HCT116 (cell line): ENCODE measurements at regions not wholly inside any gene's neighbourhood (a gene's known extent, or its start where the extent isn't known, plus 50 kb on each side); places are given as distances from the start of the nearest gene placed in this dataset.

Experiments used
- ATAC-seq: fragments of 200-7000 bp; cut with Tn5 transposase; 2 replicates; pipeline ENCODE4 v1.9.1; 2020; ENCODE audit warnings: mild to moderate bottlenecking, moderate library complexity
- BruUV-seq: library from RNA; stranded (reverse); fragments of 400-500 nt; replicated peaks from 2 replicates; lab custom pipeline; 2021; lab: Mats Ljungman, UMichigan
- CTCF ChIA-PET: fragments of 300-600 bp; sonication (Branson Sonifier 250); formaldehyde crosslinking; loops from one replicate; lab custom pipeline; 2021; ENCODE audit warnings: antibody characterized with exemption; lab: Charles Lee
- POLR2A ChIA-PET: fragments of 300-600, 350-600 bp; sonication (Branson Sonifier 250); formaldehyde crosslinking; loops from one replicate; lab custom pipeline; 2021; ENCODE audit warnings: antibody characterized with exemption; lab: Charles Lee
- RAD21 ChIA-PET, 2 experiments: fragments of 300-600 bp; sonication (Branson Sonifier 250); formaldehyde crosslinking; loops; one replicate each; lab custom pipeline; 2023; ENCODE audit warnings: low total read pairs in 2 of 2; ENCODE audit not compliant: uncharacterized antibody in 2 of 2, unreplicated experiment in 2 of 2, low non-redundant PET in 1 of 2; lab: Charles Lee
- DNase-seq: peaks from one replicate; pipeline ENCODE4 v3.0.0-alpha.2; 2010; ENCODE audit warnings: low read depth, low spot score
- H2AFZ ChIP-seq: fragments of 200-600 bp; shearing (Covaris generic), sonication (generic); 2 replicates; pipeline ENCODE4 v1.6.1; 2017; ENCODE audit warnings: low read depth, mixed run types, mixed read lengths, antibody characterized with exemption, low read length; ENCODE audit not compliant: poor library complexity, severe bottlenecking
- H3K27ac ChIP-seq: 2 replicates; pipeline ENCODE4 v1.5.1; 2012; ENCODE audit warnings: low read depth, low read length
- H3K27me3 ChIP-seq: fragments of 200-600 bp; sonication (generic); 2 replicates; pipeline ENCODE4 v1.6.1; 2016; ENCODE audit warnings: mixed run types, low read length, mixed read lengths; ENCODE audit not compliant: insufficient read depth
- H3K36me3 ChIP-seq, 2 experiments: fragments of 200-500 bp in 1 of 2; fragments of 200-600 bp in 1 of 2; sonication (Bioruptor generic) in 1 of 2; sonication (generic) in 1 of 2; 2 replicates each; pipeline versions ENCODE4 v1.5.1 to v1.6.1; 2014 to 2016; ENCODE audit warnings: low read length in 2 of 2, inconsistent platforms in 1 of 2, mixed read lengths in 1 of 2, mixed run types in 1 of 2; ENCODE audit not compliant: insufficient read depth in 2 of 2, control insufficient read depth in 1 of 2
- H3K4me1 ChIP-seq, 2 experiments: fragments of 200-600 bp in 1 of 2; sonication (generic) in 1 of 2; 2 replicates each; pipeline versions ENCODE4 v1.5.1 to v1.6.1; 2012 to 2017; ENCODE audit warnings: low read length in 2 of 2, inconsistent platforms in 1 of 2, mild to moderate bottlenecking in 1 of 2, mixed read lengths in 1 of 2, mixed run types in 1 of 2, moderate library complexity in 1 of 2; ENCODE audit not compliant: insufficient read depth in 2 of 2, control insufficient read depth in 1 of 2
- H3K4me2 ChIP-seq: fragments of 200-600 bp; sonication (generic); 2 replicates; pipeline ENCODE4 v1.6.1; 2017; ENCODE audit warnings: mixed run types, low read length, mixed read lengths
- H3K4me3 ChIP-seq, 2 experiments: fragments of 200-600 bp in 1 of 2; sonication (generic) in 1 of 2; replicated peaks in 1 of 2; 2 replicates each; pipeline ENCODE4 v1.5.1; 2011 to 2016; ENCODE audit warnings: low read length in 2 of 2, control low read depth in 1 of 2, low read depth in 1 of 2, mild to moderate bottlenecking in 1 of 2, mixed read lengths in 1 of 2, mixed run types in 1 of 2
- H3K79me2 ChIP-seq: fragments of 200-600 bp; sonication (generic); 2 replicates; pipeline ENCODE4 v1.6.1; 2017; ENCODE audit warnings: mild to moderate bottlenecking, mixed run types, low read length, moderate library complexity, mixed read lengths; ENCODE audit not compliant: insufficient read depth
- H3K9ac ChIP-seq: fragments of 200-600 bp; sonication (generic); 2 replicates; pipeline ENCODE4 v1.6.1; 2016; ENCODE audit warnings: low read length, mixed read lengths
- H3K9me2 ChIP-seq: fragments of 200-600 bp; sonication (generic), shearing (Covaris generic); 2 replicates; pipeline ENCODE4 v1.6.1; 2017; ENCODE audit warnings: mixed run types, mild to moderate bottlenecking, moderate library complexity; ENCODE audit not compliant: insufficient read depth
- H3K9me3 ChIP-seq, 2 experiments: fragments of 200-500 bp in 1 of 2; fragments of 200-600 bp in 1 of 2; sonication (Bioruptor generic) in 1 of 2; sonication (generic) in 1 of 2; 2 replicates each; pipeline ENCODE4 v1.6.1; 2014 to 2017; ENCODE audit warnings: low read length in 2 of 2, mixed read lengths in 2 of 2, inconsistent platforms in 1 of 2, low read depth in 1 of 2, mild to moderate bottlenecking in 1 of 2, mixed run types in 1 of 2, moderate library complexity in 1 of 2; ENCODE audit not compliant: control insufficient read depth in 1 of 2, insufficient read depth in 1 of 2
- H4K20me1 ChIP-seq: fragments of 200-600 bp; sonication (generic), shearing (Covaris generic); 2 replicates; pipeline ENCODE4 v1.6.1; 2017; ENCODE audit warnings: mixed run types, mild to moderate bottlenecking, moderate library complexity; ENCODE audit not compliant: insufficient read depth
- CBX3 ChIP-seq: IDR thresholded peaks from 2 replicates; pipeline ENCODE4 v1.6.1; 2012; ENCODE audit warnings: low read depth
- CEBPB ChIP-seq: IDR thresholded peaks from 2 replicates; pipeline ENCODE4 v1.6.1; 2012; ENCODE audit warnings: low read depth
- EGR1 ChIP-seq: IDR thresholded peaks from 2 replicates; pipeline ENCODE4 v1.6.1; 2012; ENCODE audit warnings: low read depth
- EZH2phosphoT487 ChIP-seq: fragments of 200-600 bp; IDR thresholded peaks from 2 replicates; pipeline ENCODE4 v1.6.1; 2018; ENCODE audit warnings: antibody characterized with exemption, borderline replicate concordance
- JUND ChIP-seq: IDR thresholded peaks from 2 replicates; pipeline ENCODE4 v1.6.1; 2012
- POLR2AphosphoS5 ChIP-seq: IDR thresholded peaks from 2 replicates; pipeline ENCODE4 v1.6.1; 2011; ENCODE audit warnings: mild to moderate bottlenecking, low read depth, low read length, moderate library complexity
- RAD21 ChIP-seq: IDR thresholded peaks from 2 replicates; pipeline ENCODE4 v1.6.1; 2012; ENCODE audit warnings: low read depth, mild to moderate bottlenecking
- SIN3A ChIP-seq: IDR thresholded peaks from 2 replicates; pipeline ENCODE4 v1.6.1; 2012; ENCODE audit warnings: low read depth
- SP1 ChIP-seq: IDR thresholded peaks from 2 replicates; pipeline ENCODE4 v1.6.1; 2012; ENCODE audit warnings: low read depth
- TCF7L2 ChIP-seq: IDR thresholded peaks from 2 replicates; pipeline ENCODE4 v1.7.0; 2011; ENCODE audit warnings: borderline replicate concordance, inconsistent platforms; ENCODE audit not compliant: insufficient read depth, insufficient read length; ENCODE audit errors: extremely low read depth
- YY1 ChIP-seq: IDR thresholded peaks from 2 replicates; pipeline ENCODE4 v1.6.1; 2011; ENCODE audit warnings: low read length, low read depth, moderate library complexity, mild to moderate bottlenecking; ENCODE audit not compliant: insufficient replicate concordance; ENCODE audit errors: extremely low read depth
- intact Hi-C: fragments of 100-400 bp; cut with micrococcal nuclease; formaldehyde crosslinking; loops from 2 replicates; pipeline ENCODE4 v1.10.0; 2022
- TF ChIP-seq, protein P1 (sequence below): IDR thresholded peaks from 2 replicates; pipeline ENCODE4 v1.6.1; 2011; ENCODE audit warnings: mild to moderate bottlenecking, low read length, moderate library complexity; ENCODE audit not compliant: insufficient replicate concordance; ENCODE audit errors: extremely low read depth
- TF ChIP-seq, protein P2 (sequence below): IDR thresholded peaks from 2 replicates; pipeline ENCODE4 v1.6.1; 2012; ENCODE audit warnings: low read depth
- TF ChIP-seq, protein P3 (sequence below), 3 experiments: fragments of 200-600 bp in 1 of 3; sonication (generic) in 1 of 3; IDR thresholded peaks in 2 of 3; conservative IDR thresholded peaks in 1 of 3; 2 replicates each; pipeline ENCODE4 v1.5.1; 2012 to 2017; ENCODE audit warnings: low read depth in 2 of 3, low read length in 2 of 3, antibody characterized with exemption in 1 of 3, borderline replicate concordance in 1 of 3, control low read depth in 1 of 3, mild to moderate bottlenecking in 1 of 3, mixed read lengths in 1 of 3, mixed run types in 1 of 3, moderate library complexity in 1 of 3; ENCODE audit not compliant: insufficient read depth in 1 of 3

DNA sequence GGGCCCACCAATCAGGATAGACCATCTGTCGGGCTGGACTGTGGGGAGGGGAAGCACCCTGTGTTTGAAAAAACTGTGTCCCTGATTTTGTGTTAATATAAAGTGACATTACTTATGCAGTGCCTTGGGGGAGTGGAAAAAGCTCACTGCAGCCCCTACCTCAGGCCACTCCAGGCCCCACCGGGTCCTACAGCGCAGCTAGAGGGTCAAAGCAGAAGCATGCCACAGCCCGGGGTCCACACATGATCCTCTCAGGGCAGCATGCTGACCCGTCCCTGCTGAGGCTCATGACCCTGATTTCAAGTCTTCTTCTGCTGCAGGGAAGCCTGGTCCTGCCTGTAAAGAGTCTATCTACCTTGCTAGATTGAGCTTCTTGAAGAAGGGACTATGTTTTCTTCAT lies 133.0 kb upstream of the PLCB4 start:
- Histone ChIP-seq H3K4me3 (no peak overlapping the region), H2AFZ (no peak overlapping the region), H3K79me2 (no peaks in the 10 kb centered on the region), H4K20me1 (no peaks in the 10 kb centered on the region), H3K27ac (no peak overlapping the region), H3K9me2 (no peaks in the 10 kb centered on the region), H3K9ac (no peak overlapping the region), H3K27me3 (no peaks in the 10 kb centered on the region), H3K36me3 (no peaks in the 10 kb centered on the region), H3K4me1 (no peaks in the 10 kb centered on the region), H3K9me3 (no peaks in the 10 kb centered on the region), H3K4me2 (no peak overlapping the region)
- BruUV-seq, result no TSS peak
- DNase-seq, result no peak
- no peak for TF ChIP-seq RAD21
- no peak for TF ChIP-seq JUND
- ChIA-PET POLR2A (no interaction called here), CTCF (no interaction called here), RAD21 (no interaction called here)
- ATAC-seq, result no peak
- intact Hi-C loops, result no loop called here

DNA sequence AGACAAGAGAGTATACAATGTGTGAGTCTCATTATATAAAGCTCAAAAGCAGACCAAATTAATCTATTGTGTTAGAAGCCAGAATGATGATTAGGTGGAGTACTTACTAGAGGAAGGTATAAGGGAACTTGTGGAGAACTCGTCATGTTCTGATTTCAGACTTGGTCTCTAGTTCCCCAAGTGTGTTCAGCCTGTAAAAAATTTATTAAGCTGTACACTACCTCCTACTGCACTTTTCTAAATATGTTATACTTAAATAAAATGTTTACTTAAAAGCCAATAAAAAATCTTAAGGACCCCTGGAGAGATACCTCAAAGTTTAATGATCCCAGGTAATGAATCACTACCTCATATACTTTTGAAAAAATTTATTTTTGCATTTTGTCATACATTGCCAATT lies 130.4 kb upstream of the PLCB4 start:
- Histone ChIP-seq H3K79me2 (no peaks in the 10 kb centered on the region), H3K4me2 (no peak overlapping the region), H2AFZ (no peak overlapping the region), H3K9me3 (no peaks in the 10 kb centered on the region), H3K36me3 (no peaks in the 10 kb centered on the region), H3K27ac (no peak overlapping the region), H3K27me3 (no peaks in the 10 kb centered on the region), H3K4me1 (no peaks in the 10 kb centered on the region), H4K20me1 (no peaks in the 10 kb centered on the region), H3K9ac (no peak overlapping the region), H3K9me2 (no peaks in the 10 kb centered on the region), H3K4me3 (no peak overlapping the region)
- ChIA-PET RAD21 (no interaction called here), CTCF (no interaction called here), POLR2A (no interaction called here)
- ATAC-seq (no peak), DNase-seq (no peak)
- intact Hi-C loops, result no loop called here
- no TSS peak for BruUV-seq
- TF ChIP-seq EZH2phosphoT487 (no peak), RAD21 (no peak), EGR1 (no peak), CBX3 (no peak), YY1 (no peak), SIN3A (no peak), TCF7L2 (no peak), POLR2AphosphoS5 (no peak), SP1 (no peak), CEBPB (no peak)
- TF ChIP-seq, protein P1, sequence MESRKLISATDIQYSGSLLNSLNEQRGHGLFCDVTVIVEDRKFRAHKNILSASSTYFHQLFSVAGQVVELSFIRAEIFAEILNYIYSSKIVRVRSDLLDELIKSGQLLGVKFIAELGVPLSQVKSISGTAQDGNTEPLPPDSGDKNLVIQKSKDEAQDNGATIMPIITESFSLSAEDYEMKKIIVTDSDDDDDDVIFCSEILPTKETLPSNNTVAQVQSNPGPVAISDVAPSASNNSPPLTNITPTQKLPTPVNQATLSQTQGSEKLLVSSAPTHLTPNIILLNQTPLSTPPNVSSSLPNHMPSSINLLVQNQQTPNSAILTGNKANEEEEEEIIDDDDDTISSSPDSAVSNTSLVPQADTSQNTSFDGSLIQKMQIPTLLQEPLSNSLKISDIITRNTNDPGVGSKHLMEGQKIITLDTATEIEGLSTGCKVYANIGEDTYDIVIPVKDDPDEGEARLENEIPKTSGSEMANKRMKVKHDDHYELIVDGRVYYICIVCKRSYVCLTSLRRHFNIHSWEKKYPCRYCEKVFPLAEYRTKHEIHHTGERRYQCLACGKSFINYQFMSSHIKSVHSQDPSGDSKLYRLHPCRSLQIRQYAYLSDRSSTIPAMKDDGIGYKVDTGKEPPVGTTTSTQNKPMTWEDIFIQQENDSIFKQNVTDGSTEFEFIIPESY, result no peak
- TF ChIP-seq, protein P2, sequence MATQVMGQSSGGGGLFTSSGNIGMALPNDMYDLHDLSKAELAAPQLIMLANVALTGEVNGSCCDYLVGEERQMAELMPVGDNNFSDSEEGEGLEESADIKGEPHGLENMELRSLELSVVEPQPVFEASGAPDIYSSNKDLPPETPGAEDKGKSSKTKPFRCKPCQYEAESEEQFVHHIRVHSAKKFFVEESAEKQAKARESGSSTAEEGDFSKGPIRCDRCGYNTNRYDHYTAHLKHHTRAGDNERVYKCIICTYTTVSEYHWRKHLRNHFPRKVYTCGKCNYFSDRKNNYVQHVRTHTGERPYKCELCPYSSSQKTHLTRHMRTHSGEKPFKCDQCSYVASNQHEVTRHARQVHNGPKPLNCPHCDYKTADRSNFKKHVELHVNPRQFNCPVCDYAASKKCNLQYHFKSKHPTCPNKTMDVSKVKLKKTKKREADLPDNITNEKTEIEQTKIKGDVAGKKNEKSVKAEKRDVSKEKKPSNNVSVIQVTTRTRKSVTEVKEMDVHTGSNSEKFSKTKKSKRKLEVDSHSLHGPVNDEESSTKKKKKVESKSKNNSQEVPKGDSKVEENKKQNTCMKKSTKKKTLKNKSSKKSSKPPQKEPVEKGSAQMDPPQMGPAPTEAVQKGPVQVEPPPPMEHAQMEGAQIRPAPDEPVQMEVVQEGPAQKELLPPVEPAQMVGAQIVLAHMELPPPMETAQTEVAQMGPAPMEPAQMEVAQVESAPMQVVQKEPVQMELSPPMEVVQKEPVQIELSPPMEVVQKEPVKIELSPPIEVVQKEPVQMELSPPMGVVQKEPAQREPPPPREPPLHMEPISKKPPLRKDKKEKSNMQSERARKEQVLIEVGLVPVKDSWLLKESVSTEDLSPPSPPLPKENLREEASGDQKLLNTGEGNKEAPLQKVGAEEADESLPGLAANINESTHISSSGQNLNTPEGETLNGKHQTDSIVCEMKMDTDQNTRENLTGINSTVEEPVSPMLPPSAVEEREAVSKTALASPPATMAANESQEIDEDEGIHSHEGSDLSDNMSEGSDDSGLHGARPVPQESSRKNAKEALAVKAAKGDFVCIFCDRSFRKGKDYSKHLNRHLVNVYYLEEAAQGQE, result no peak
- TF ChIP-seq, protein P3, sequence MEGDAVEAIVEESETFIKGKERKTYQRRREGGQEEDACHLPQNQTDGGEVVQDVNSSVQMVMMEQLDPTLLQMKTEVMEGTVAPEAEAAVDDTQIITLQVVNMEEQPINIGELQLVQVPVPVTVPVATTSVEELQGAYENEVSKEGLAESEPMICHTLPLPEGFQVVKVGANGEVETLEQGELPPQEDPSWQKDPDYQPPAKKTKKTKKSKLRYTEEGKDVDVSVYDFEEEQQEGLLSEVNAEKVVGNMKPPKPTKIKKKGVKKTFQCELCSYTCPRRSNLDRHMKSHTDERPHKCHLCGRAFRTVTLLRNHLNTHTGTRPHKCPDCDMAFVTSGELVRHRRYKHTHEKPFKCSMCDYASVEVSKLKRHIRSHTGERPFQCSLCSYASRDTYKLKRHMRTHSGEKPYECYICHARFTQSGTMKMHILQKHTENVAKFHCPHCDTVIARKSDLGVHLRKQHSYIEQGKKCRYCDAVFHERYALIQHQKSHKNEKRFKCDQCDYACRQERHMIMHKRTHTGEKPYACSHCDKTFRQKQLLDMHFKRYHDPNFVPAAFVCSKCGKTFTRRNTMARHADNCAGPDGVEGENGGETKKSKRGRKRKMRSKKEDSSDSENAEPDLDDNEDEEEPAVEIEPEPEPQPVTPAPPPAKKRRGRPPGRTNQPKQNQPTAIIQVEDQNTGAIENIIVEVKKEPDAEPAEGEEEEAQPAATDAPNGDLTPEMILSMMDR (IDR thresholded peaks at IDR 0.05 in 2 of 3, conservative IDR thresholded peaks at IDR 0.05 in 1 of 3; ENCODE audit: borderline replicate concordance in 1 of 3, insufficient read depth in 1 of 3, low read depth in 2 of 3, low read length in 2 of 3), result no peak
